H9 (cell line): ENCODE measurements at regions not wholly inside any gene's neighbourhood (a gene's known extent, or its start where the extent isn't known, plus 50 kb on each side); places are given as distances from the start of the nearest gene placed in this dataset.

Source experiments
- DNase-seq: peaks from one replicate; pipeline ENCODE4 v3.0.0-alpha.2; 2017
- H2AFZ ChIP-seq: one replicate; pipeline ENCODE4 v1.6.1; 2013; ENCODE audit warnings: mild to moderate bottlenecking, low read length, control low read depth, moderate library complexity
- H2AK5ac ChIP-seq: 2 replicates; pipeline ENCODE4 v1.6.1; 2013; ENCODE audit warnings: low read length, control low read depth, mixed read lengths; ENCODE audit not compliant: insufficient read length
- H2BK120ac ChIP-seq: one replicate; pipeline ENCODE4 v1.6.1; 2013; ENCODE audit warnings: low read depth, mild to moderate bottlenecking, low read length, control low read depth, inconsistent platforms; ENCODE audit not compliant: poor library complexity, severe bottlenecking
- H2BK12ac ChIP-seq: 2 replicates; pipeline ENCODE4 v1.6.1; 2013; ENCODE audit warnings: low read length, control low read depth, mixed read lengths, low read depth; ENCODE audit not compliant: insufficient read length
- H2BK15ac ChIP-seq: 2 replicates; pipeline ENCODE4 v1.6.1; 2013; ENCODE audit warnings: low read depth, low read length, control low read depth
- H2BK20ac ChIP-seq: one replicate; pipeline ENCODE4 v1.6.1; 2013; ENCODE audit warnings: low read depth, mild to moderate bottlenecking, low read length, control low read depth, inconsistent platforms; ENCODE audit not compliant: poor library complexity, severe bottlenecking
- H2BK5ac ChIP-seq: 2 replicates; pipeline ENCODE4 v1.6.1; 2013; ENCODE audit warnings: low read length, control low read depth, mixed read lengths; ENCODE audit not compliant: insufficient read length
- H3K14ac ChIP-seq: 2 replicates; pipeline ENCODE4 v1.6.1; 2013; ENCODE audit warnings: low read length, control low read depth; ENCODE audit not compliant: insufficient read depth
- H3K18ac ChIP-seq: 2 replicates; pipeline ENCODE4 v1.6.1; 2013; ENCODE audit warnings: low read depth, mild to moderate bottlenecking, mixed read lengths, low read length, control low read depth; ENCODE audit not compliant: insufficient read length
- H3K23ac ChIP-seq: 2 replicates; pipeline ENCODE4 v1.6.1; 2013; ENCODE audit warnings: low read length, control low read depth, mixed read lengths, low read depth; ENCODE audit not compliant: insufficient read length
- H3K23me2 ChIP-seq: 2 replicates; pipeline ENCODE4 v1.6.1; 2013; ENCODE audit warnings: low read depth, mild to moderate bottlenecking, mixed read lengths, low read length, control low read depth; ENCODE audit not compliant: insufficient read length, poor library complexity, severe bottlenecking
- H3K27ac ChIP-seq: 2 replicates; pipeline ENCODE4 v1.5.1; 2013; ENCODE audit warnings: low read length, control low read depth, mixed read lengths, low read depth; ENCODE audit not compliant: insufficient read length
- H3K27me3 ChIP-seq: 2 replicates; pipeline ENCODE4 v1.6.1; 2013; ENCODE audit warnings: low read length, control low read depth, inconsistent platforms; ENCODE audit not compliant: insufficient read depth
- H3K4ac ChIP-seq: 2 replicates; pipeline ENCODE4 v1.6.1; 2013; ENCODE audit warnings: low read depth, mild to moderate bottlenecking, control low read depth, inconsistent platforms, low read length, moderate library complexity
- H3K4me1 ChIP-seq: 2 replicates; pipeline ENCODE4 v1.6.1; 2013; ENCODE audit warnings: low read length, control low read depth, inconsistent platforms; ENCODE audit not compliant: insufficient read depth
- H3K4me2 ChIP-seq: 2 replicates; pipeline ENCODE4 v1.6.1; 2013; ENCODE audit warnings: low read length, control low read depth, mixed read lengths; ENCODE audit not compliant: insufficient read length, insufficient read depth
- H3K56ac ChIP-seq: 2 replicates; pipeline ENCODE4 v1.6.1; 2013; ENCODE audit warnings: low read depth, mild to moderate bottlenecking, mixed read lengths, low read length, control low read depth; ENCODE audit not compliant: insufficient read length
- H3K79me1 ChIP-seq: 2 replicates; pipeline ENCODE4 v1.6.1; 2013; ENCODE audit warnings: low read depth, mild to moderate bottlenecking, moderate library complexity, low read length, control low read depth, inconsistent platforms; ENCODE audit not compliant: insufficient read depth, poor library complexity, severe bottlenecking
- H3K79me2 ChIP-seq: 2 replicates; pipeline ENCODE4 v1.6.1; 2013; ENCODE audit warnings: low read length, control low read depth, inconsistent platforms; ENCODE audit not compliant: insufficient read depth
- H3K9ac ChIP-seq: 2 replicates; pipeline ENCODE4 v1.6.1; 2013; ENCODE audit warnings: low read length, control low read depth, mixed read lengths; ENCODE audit not compliant: insufficient read length; ENCODE audit errors: extremely low read depth
- H3K9me3 ChIP-seq: one replicate; pipeline ENCODE4 v1.6.1; 2013; ENCODE audit warnings: low read depth, low read length, inconsistent platforms; ENCODE audit not compliant: control insufficient read depth
- H3T11ph ChIP-seq: one replicate; pipeline ENCODE4 v1.6.1; 2013; ENCODE audit warnings: mild to moderate bottlenecking, low read length, control low read depth, inconsistent platforms
- H4K20me1 ChIP-seq: one replicate; pipeline ENCODE4 v1.6.1; 2013; ENCODE audit not compliant: control insufficient read depth, insufficient read length, insufficient read depth
- H4K5ac ChIP-seq: 2 replicates; pipeline ENCODE4 v1.6.1; 2013; ENCODE audit warnings: low read depth, mild to moderate bottlenecking, mixed read lengths, low read length, control low read depth; ENCODE audit not compliant: insufficient read length
- H4K8ac ChIP-seq: replicated peaks from 2 replicates; pipeline ENCODE4 v1.6.1; 2013; ENCODE audit warnings: low read length, control low read depth, mixed read lengths, low read depth; ENCODE audit not compliant: insufficient read length
- H4K91ac ChIP-seq: 2 replicates; pipeline ENCODE4 v1.6.1; 2013; ENCODE audit warnings: low read depth, mild to moderate bottlenecking, moderate library complexity, mixed read lengths, low read length, control low read depth; ENCODE audit not compliant: insufficient read length
- H3K27ac Mint-ChIP-seq, 3 experiments: 2 replicates in 2 of 3; 3 replicates in 1 of 3; pipeline ENCODE4 v1.8.0; 2020 to 2021; ENCODE audit warnings: mixed read lengths in 3 of 3, mild to moderate bottlenecking in 1 of 3, moderate library complexity in 1 of 3
- H3K27me3 Mint-ChIP-seq: 2 replicates; pipeline ENCODE4 v1.8.0; 2021; ENCODE audit warnings: low read depth, mild to moderate bottlenecking, moderate library complexity, mixed read lengths
- H3K36me3 Mint-ChIP-seq, 3 experiments: 2 replicates in 2 of 3; 3 replicates in 1 of 3; pipeline ENCODE4 v1.8.0; 2020 to 2021; ENCODE audit warnings: low read depth in 3 of 3, mixed read lengths in 3 of 3; ENCODE audit not compliant: insufficient read depth in 1 of 3
- H3K4me1 Mint-ChIP-seq, 2 experiments: 2 replicates each; pipeline ENCODE4 v1.8.0; 2020; ENCODE audit warnings: mixed read lengths in 2 of 2
- H3K4me3 Mint-ChIP-seq, 2 experiments: 2 replicates in 1 of 2; 3 replicates in 1 of 2; pipeline ENCODE4 v1.8.0; 2020 to 2021; ENCODE audit warnings: mild to moderate bottlenecking in 2 of 2, mixed read lengths in 2 of 2, moderate library complexity in 1 of 2
- H3K9me3 Mint-ChIP-seq, 2 experiments: 2 replicates in 1 of 2; 3 replicates in 1 of 2; pipeline ENCODE4 v1.8.0; 2020; ENCODE audit warnings: mild to moderate bottlenecking in 2 of 2, mixed read lengths in 2 of 2, moderate library complexity in 1 of 2
- CTCF ChIP-seq: fragments of 200-600 bp; sonication (generic); conservative IDR thresholded peaks from 3 replicates; pipeline ENCODE4 v1.8.0; 2021; ENCODE audit warnings: antibody characterized with exemption, mild to moderate bottlenecking
- WGBS: extraction: QIAGEN DNeasy Blood & Tissue Kit; methylation state at CpG from one replicate; pipeline ENCODE4 v1.1.7; 2013; ENCODE audit warnings: missing lambda C conversion rate, low lambda C conversion rate, mixed read lengths; ENCODE audit not compliant: insufficient read length; ENCODE audit errors: extremely low coverage; 5-methylcytosine and 5-hydroxymethylcytosine counted together

- H3T11ph ChIP-seq: no peak overlapping the region
- H3K18ac ChIP-seq: no peak overlapping the region
- no CpG with 5 or more reads among the region's 3 CpGs for WGBS
- no peak for TF ChIP-seq CTCF
- H3K36me3 Mint-ChIP-seq: peaks cover 0 to 10% (median 2%) of the 10 kb centered on the region in 3 experiments; a peak in 4 of 7 replicates
- H3K9me3 Mint-ChIP-seq: peaks cover 4 to 7% of the 10 kb centered on the region in 2 experiments; a peak in 4 of 5 replicates
- no peak overlapping the region for H3K23ac ChIP-seq
- no peak overlapping the region for H3K14ac ChIP-seq
- no peaks in the 10 kb centered on the region for H3K23me2 ChIP-seq
- no peak overlapping the region for H2BK12ac ChIP-seq
- H3K4me2 ChIP-seq: no peak overlapping the region
- H4K91ac ChIP-seq: no peak overlapping the region
- H3K56ac ChIP-seq: no peak overlapping the region
- no peak overlapping the region for H2AK5ac ChIP-seq
- peaks cover 47% of the 10 kb centered on the region for H3K27me3 Mint-ChIP-seq
- H3K9ac ChIP-seq: no peak overlapping the region
- H4K20me1 ChIP-seq: no peaks in the 10 kb centered on the region
- H2BK5ac ChIP-seq: no peak overlapping the region
- H2BK120ac ChIP-seq: no peak overlapping the region
- H3K27ac Mint-ChIP-seq: peak overlapping the region in 2 of 3 experiments; percentile 44 to 75; a peak in 3 of 7 replicates
- no peak overlapping the region for H2BK20ac ChIP-seq
- H4K8ac ChIP-seq: no peak overlapping the region
- no peak overlapping the region for H3K4ac ChIP-seq
- no peaks in the 10 kb centered on the region; the same call in 1 of the 2 replicates for H3K27me3 ChIP-seq
- no peak overlapping the region for H3K27ac ChIP-seq
- no peaks in the 10 kb centered on the region for H3K9me3 ChIP-seq
- DNase-seq: no peak
- H3K4me1 ChIP-seq: peaks cover 13% of the 10 kb centered on the region
- no peak overlapping the region for H2BK15ac ChIP-seq
- no peak overlapping the region; a peak in 1 of 5 replicates for H3K4me3 Mint-ChIP-seq
- no peak overlapping the region for H2AFZ ChIP-seq
- H4K5ac ChIP-seq: no peak overlapping the region
- no peaks in the 10 kb centered on the region for H3K79me1 ChIP-seq
- no peaks in the 10 kb centered on the region for H3K79me2 ChIP-seq
- H3K4me1 Mint-ChIP-seq: peaks cover 67% of the 10 kb centered on the region in 2 experiments
Observed at GRCh38 chr13:40341501-40341900, 324.9 kb downstream of the FOXO1 start.
